SU-DHL-6 (cell line): ENCODE measurements at regions not wholly inside any gene's neighbourhood (a gene's known extent, or its start where the extent isn't known, plus 50 kb on each side); places are given as distances from the start of the nearest gene placed in this dataset.

ENCODE experiments used
- H2AFZ ChIP-seq: fragments of 200-600 bp; sonication (generic); 2 replicates; pipeline ENCODE4 v1.6.1; 2014; ENCODE audit warnings: low read depth, mild to moderate bottlenecking, moderate library complexity, mixed read lengths, antibody characterized with exemption, low read length; ENCODE audit not compliant: severe bottlenecking
- H3F3A ChIP-seq: fragments of 200-600 bp; shearing (Covaris generic); 2 replicates; pipeline ENCODE4 v1.6.0; 2016; ENCODE audit warnings: antibody characterized with exemption, mild to moderate bottlenecking; ENCODE audit not compliant: insufficient read depth
- H3K27ac ChIP-seq: fragments of 200-600 bp; sonication (generic); 2 replicates; pipeline ENCODE4 v1.5.1; 2016; ENCODE audit warnings: low read depth, mild to moderate bottlenecking, low read length, moderate library complexity, mixed read lengths
- H3K27me3 ChIP-seq: fragments of 200-600 bp; sonication (generic), shearing (Covaris generic); 2 replicates; pipeline ENCODE4 v1.6.0; 2014; ENCODE audit warnings: mild to moderate bottlenecking, low read length
- H3K36me3 ChIP-seq: fragments of 200-600 bp; sonication (generic); 2 replicates; pipeline ENCODE4 v1.6.1; 2014; ENCODE audit warnings: mild to moderate bottlenecking, low read length, mixed read lengths
- H3K4me2 ChIP-seq: fragments of 300-600, 200-600 bp; shearing (Covaris generic), sonication (generic); 2 replicates; pipeline ENCODE4 v1.6.0; 2014; ENCODE audit warnings: low read length, low read depth, mild to moderate bottlenecking; ENCODE audit not compliant: poor library complexity, severe bottlenecking
- H3K4me3 ChIP-seq: fragments of 200-600 bp; sonication (generic); 2 replicates; pipeline ENCODE4 v1.5.1; 2014; ENCODE audit warnings: antibody characterized with exemption, low read length, mild to moderate bottlenecking, mixed read lengths; ENCODE audit not compliant: insufficient read depth, poor library complexity, severe bottlenecking
- H3K79me2 ChIP-seq: fragments of 200-600 bp; sonication (generic); 2 replicates; pipeline ENCODE4 v1.6.1; 2014; ENCODE audit warnings: mild to moderate bottlenecking, low read length, moderate library complexity; ENCODE audit not compliant: insufficient read depth
- H3K9ac ChIP-seq: fragments of 200-600 bp; sonication (generic); 2 replicates; pipeline ENCODE4 v1.7.0; 2014; ENCODE audit warnings: mild to moderate bottlenecking, low read length
- H3K9me2 ChIP-seq: fragments of 200-600 bp; sonication (generic); replicated peaks from 2 replicates; pipeline ENCODE4 v1.6.1; 2014; ENCODE audit warnings: low read length; ENCODE audit not compliant: insufficient read depth
- H3K9me3 ChIP-seq: fragments of 200-600 bp; sonication (generic); 2 replicates; pipeline ENCODE4 v1.6.1; 2014; ENCODE audit warnings: low read length, mixed read lengths; ENCODE audit not compliant: insufficient read depth
- H4K20me1 ChIP-seq: fragments of 200-600 bp; sonication (generic); 2 replicates; pipeline ENCODE4 v1.6.1; 2014; ENCODE audit warnings: low read depth, mild to moderate bottlenecking, antibody characterized with exemption, low read length, moderate library complexity, mixed read lengths
- EZH2phosphoT487 ChIP-seq: fragments of 200-600 bp; sonication (generic), shearing (Covaris generic); conservative IDR thresholded peaks from 2 replicates; pipeline ENCODE4 v1.6.1; 2018; ENCODE audit warnings: mild to moderate bottlenecking, antibody characterized with exemption, low read length, moderate library complexity, mixed read lengths
- TF ChIP-seq, protein P1 (sequence below): fragments of 200-600 bp; sonication (generic); IDR thresholded peaks from one replicate; pipeline ENCODE4 v1.5.1; 2017; ENCODE audit warnings: antibody characterized with exemption, mild to moderate bottlenecking, low read length, moderate library complexity; ENCODE audit not compliant: insufficient read depth, poor library complexity, severe bottlenecking

DNA sequence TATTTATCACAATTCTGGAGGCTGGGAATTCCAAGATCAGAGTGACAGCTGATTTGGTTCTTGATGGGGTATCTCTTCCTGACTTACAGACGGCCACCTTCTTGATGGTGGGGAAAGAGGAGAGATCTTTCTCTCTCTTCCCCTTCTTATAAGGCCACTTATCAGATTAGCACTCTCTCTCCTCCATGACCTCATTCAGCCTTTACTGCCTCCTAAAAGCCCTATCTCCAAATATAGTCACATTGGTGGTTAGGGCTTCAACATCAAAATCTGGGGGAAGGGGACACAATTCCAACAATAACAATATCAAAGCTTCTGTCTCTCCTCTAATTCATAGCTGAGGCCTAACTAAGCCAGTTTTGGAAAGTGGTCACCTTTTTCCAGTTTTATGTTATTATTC is 91.7 kb upstream of the MBNL1 start:
- Histone ChIP-seq H4K20me1 (no peaks in the 10 kb centered on the region), H3K79me2 (no peaks in the 10 kb centered on the region), H3K36me3 (no peaks in the 10 kb centered on the region), H3K4me2 (no peak overlapping the region), H3K9me2 (no peaks in the 10 kb centered on the region), H3K27ac (no peak overlapping the region), H3K27me3 (no peaks in the 10 kb centered on the region), H3K9me3 (no peaks in the 10 kb centered on the region), H3F3A (no peaks in the 10 kb centered on the region), H2AFZ (no peak overlapping the region), H3K4me3 (no peak overlapping the region), H3K9ac (no peak overlapping the region)
- TF ChIP-seq EZH2phosphoT487, result no peak
- TF ChIP-seq, protein P1, sequence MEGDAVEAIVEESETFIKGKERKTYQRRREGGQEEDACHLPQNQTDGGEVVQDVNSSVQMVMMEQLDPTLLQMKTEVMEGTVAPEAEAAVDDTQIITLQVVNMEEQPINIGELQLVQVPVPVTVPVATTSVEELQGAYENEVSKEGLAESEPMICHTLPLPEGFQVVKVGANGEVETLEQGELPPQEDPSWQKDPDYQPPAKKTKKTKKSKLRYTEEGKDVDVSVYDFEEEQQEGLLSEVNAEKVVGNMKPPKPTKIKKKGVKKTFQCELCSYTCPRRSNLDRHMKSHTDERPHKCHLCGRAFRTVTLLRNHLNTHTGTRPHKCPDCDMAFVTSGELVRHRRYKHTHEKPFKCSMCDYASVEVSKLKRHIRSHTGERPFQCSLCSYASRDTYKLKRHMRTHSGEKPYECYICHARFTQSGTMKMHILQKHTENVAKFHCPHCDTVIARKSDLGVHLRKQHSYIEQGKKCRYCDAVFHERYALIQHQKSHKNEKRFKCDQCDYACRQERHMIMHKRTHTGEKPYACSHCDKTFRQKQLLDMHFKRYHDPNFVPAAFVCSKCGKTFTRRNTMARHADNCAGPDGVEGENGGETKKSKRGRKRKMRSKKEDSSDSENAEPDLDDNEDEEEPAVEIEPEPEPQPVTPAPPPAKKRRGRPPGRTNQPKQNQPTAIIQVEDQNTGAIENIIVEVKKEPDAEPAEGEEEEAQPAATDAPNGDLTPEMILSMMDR, result no peak

DNA sequence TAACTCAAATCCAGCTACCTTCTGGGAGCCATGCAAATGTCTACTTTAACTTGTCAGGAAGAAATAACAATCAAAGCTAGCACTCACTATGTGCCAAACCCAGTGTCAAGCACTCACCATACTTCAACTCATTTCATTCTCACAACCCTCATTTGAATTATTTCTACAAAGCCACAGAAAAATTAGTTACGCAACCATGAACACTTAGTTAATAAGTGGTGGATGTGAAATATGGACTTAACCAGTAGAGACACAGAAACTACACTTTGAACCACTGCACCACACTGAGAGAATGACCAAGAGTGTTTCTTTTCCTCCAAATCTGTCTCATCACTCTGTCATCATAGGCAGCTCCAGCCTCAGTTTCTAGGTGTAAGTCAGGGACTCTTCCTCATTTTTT is 91.0 kb upstream of the MBNL1 start:
- Histone ChIP-seq H3K27me3 (no peaks in the 10 kb centered on the region), H3K79me2 (no peaks in the 10 kb centered on the region), H3K36me3 (no peaks in the 10 kb centered on the region), H3K9me3 (no peaks in the 10 kb centered on the region), H3K9ac (no peak overlapping the region), H3K4me3 (no peak overlapping the region), H3K9me2 (no peaks in the 10 kb centered on the region), H3K4me2 (no peak overlapping the region), H3F3A (no peaks in the 10 kb centered on the region), H3K27ac (no peak overlapping the region), H4K20me1 (no peaks in the 10 kb centered on the region), H2AFZ (no peak overlapping the region)
- no peak for TF ChIP-seq EZH2phosphoT487
- TF ChIP-seq, protein P1, result no peak

DNA sequence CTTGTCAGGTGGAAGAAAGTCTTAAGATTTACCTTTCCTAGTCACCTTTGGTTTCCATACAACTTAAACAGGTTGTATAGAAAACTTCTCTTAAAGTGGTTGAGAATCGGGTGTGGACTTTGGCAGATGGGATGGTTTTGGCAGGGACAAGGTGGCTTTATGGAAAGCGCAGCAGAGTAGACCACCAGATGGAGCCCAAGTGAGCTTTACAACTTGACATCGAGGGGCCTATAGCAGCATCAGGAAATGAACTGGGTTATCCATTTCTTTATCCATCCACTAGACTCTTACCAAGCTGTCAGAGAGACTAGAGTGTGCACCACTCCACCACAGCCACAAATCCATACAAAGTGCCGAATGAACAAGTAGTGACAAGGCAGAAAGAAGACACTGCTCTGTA is 85.3 kb upstream of the MBNL1 start:
- Histone ChIP-seq H2AFZ (peak overlapping the region; percentile 32), H3K9me2 (no peaks in the 10 kb centered on the region), H3K9ac (no peak overlapping the region), H4K20me1 (no peaks in the 10 kb centered on the region), H3K36me3 (no peaks in the 10 kb centered on the region), H3K9me3 (no peaks in the 10 kb centered on the region), H3K79me2 (no peaks in the 10 kb centered on the region), H3K27me3 (no peaks in the 10 kb centered on the region), H3F3A (no peaks in the 10 kb centered on the region), H3K4me3 (no peak overlapping the region), H3K27ac (no peak overlapping the region), H3K4me2 (peak overlapping the region; percentile 13)
- TF ChIP-seq, protein P1, result peak; percentile 79
- TF ChIP-seq EZH2phosphoT487, result no peak
